GM12878 (cell line): ENCODE measurements at regions not wholly inside any gene's neighbourhood (a gene's known extent, or its start where the extent isn't known, plus 50 kb on each side); places are given as distances from the start of the nearest gene placed in this dataset.
A peak's percentile ranks its signal among the peaks of the same experiment; 100 is the strongest.

Experiments
- ATAC-seq: fragments of 200-7000 bp; cut with Tn5 transposase; 3 replicates; pipeline ENCODE4 v1.9.1; 2020; ENCODE audit warnings: mild to moderate bottlenecking, moderate library complexity
- BruUV-seq: library from RNA; stranded (reverse); fragments of 400-500 nt; replicated peaks from 2 replicates; lab custom pipeline; 2021; lab: Mats Ljungman, UMichigan
- CTCF ChIA-PET: fragments of 300-600 bp; sonication (Branson Sonifier 250); formaldehyde crosslinking; extraction: SDS; loops from one replicate; lab custom pipeline; 2021; ENCODE audit warnings: inconsistent platforms; lab: Yijun Ruan, JAX
- POLR2A ChIA-PET: fragments of 350-600 bp; formaldehyde crosslinking; extraction: SDS; loops from one replicate; lab custom pipeline; 2021; ENCODE audit warnings: inconsistent platforms; lab: Charles Lee
- RAD21 ChIA-PET: fragments of 300-600 bp; sonication (Branson Sonifier 250); formaldehyde crosslinking; loops from one replicate; lab custom pipeline; 2023; ENCODE audit warnings: antibody characterized with exemption; ENCODE audit not compliant: unreplicated experiment; lab: Charles Lee
- SMC1A ChIA-PET: fragments of 300-600 bp; sonication (Branson Sonifier 250); formaldehyde crosslinking; loops from one replicate; lab custom pipeline; 2023; ENCODE audit not compliant: unreplicated experiment, uncharacterized antibody; lab: Charles Lee
- DNase-seq: peaks from one replicate; pipeline ENCODE4 v3.0.0-alpha.2; 2011; ENCODE audit warnings: low read depth, low spot score
- FAIRE-seq: peaks from 3 replicates; lab custom pipeline; 2011; peaks lifted over from hg19 to GRCh38; lab: Jason Lieb, UNC
- H2AFZ ChIP-seq: 2 replicates; pipeline ENCODE4 v1.6.0; 2011; ENCODE audit warnings: low read depth, low read length, control low read depth; ENCODE audit not compliant: control insufficient read depth
- H3K27ac ChIP-seq: 2 replicates; pipeline ENCODE4 v1.5.1; 2011; ENCODE audit warnings: control low read depth; ENCODE audit not compliant: control insufficient read depth, insufficient read depth
- H3K27me3 ChIP-seq, 2 experiments: replicated peaks in 1 of 2; 2 replicates each; pipeline versions ENCODE4 v1.6.0 to v1.6.1; 2011; ENCODE audit warnings: low read length in 1 of 2; ENCODE audit not compliant: control insufficient read depth in 2 of 2, insufficient read depth in 2 of 2
- H3K36me3 ChIP-seq, 2 experiments: 2 replicates each; pipeline ENCODE4 v1.5.1; 2011; ENCODE audit warnings: low read length in 1 of 2; ENCODE audit not compliant: control insufficient read depth in 2 of 2, insufficient read depth in 2 of 2
- H3K4me1 ChIP-seq: 2 replicates; pipeline ENCODE4 v1.6.1; 2011; ENCODE audit warnings: mild to moderate bottlenecking, low read length, moderate library complexity, mixed read lengths; ENCODE audit not compliant: control insufficient read depth, insufficient read depth
- H3K4me2 ChIP-seq: 2 replicates; pipeline ENCODE4 v1.6.0; 2011; ENCODE audit warnings: control low read depth; ENCODE audit not compliant: control insufficient read depth, insufficient read depth
- H3K4me3 ChIP-seq: fragments of 200-600 bp; sonication (generic); 2 replicates; pipeline ENCODE4 v1.5.1; 2016
- H3K79me2 ChIP-seq: 2 replicates; pipeline ENCODE4 v1.6.0; 2011; ENCODE audit warnings: low read length; ENCODE audit not compliant: control insufficient read depth, insufficient read depth
- H3K9ac ChIP-seq: 2 replicates; pipeline ENCODE4 v1.8.0; 2011; ENCODE audit warnings: low read length, control low read depth, mixed read lengths; ENCODE audit not compliant: control insufficient read depth, insufficient read depth
- H3K9me3 ChIP-seq: replicated peaks from 3 replicates; pipeline ENCODE4 v1.5.1; 2011; ENCODE audit warnings: mild to moderate bottlenecking, low read length; ENCODE audit not compliant: control insufficient read depth, insufficient read depth
- H4K20me1 ChIP-seq: 2 replicates; pipeline ENCODE4 v1.6.0; 2011; ENCODE audit not compliant: control insufficient read depth, insufficient read depth
- ATF7 ChIP-seq: fragments of 450-650 bp; IDR thresholded peaks from 2 replicates; pipeline ENCODE4 v1.6.1; 2016; ENCODE audit warnings: low read depth, mild to moderate bottlenecking
- CBX3 ChIP-seq: fragments of 200-600 bp; sonication (generic); IDR thresholded peaks from 2 replicates; pipeline ENCODE4 v1.6.1; 2016; ENCODE audit warnings: low read depth, borderline replicate concordance
- FOXK2 ChIP-seq: fragments of 450-650 bp; IDR thresholded peaks from 2 replicates; pipeline ENCODE4 v1.6.1; 2017; ENCODE audit warnings: mild to moderate bottlenecking, moderate library complexity
- HDAC2 ChIP-seq: fragments of 200-600 bp; sonication (generic); IDR thresholded peaks from 2 replicates; pipeline ENCODE4 v1.6.1; 2017
- IRF4 ChIP-seq: IDR thresholded peaks from 2 replicates; pipeline ENCODE4 v1.6.1; 2011; ENCODE audit warnings: low read depth, low read length
- JUND ChIP-seq: IDR thresholded peaks from 2 replicates; pipeline ENCODE4 v1.6.1; 2012; ENCODE audit warnings: low read depth, mild to moderate bottlenecking, low read length, improper control_type of control experiment, moderate library complexity
- KDM1A ChIP-seq: fragments of 200-600 bp; sonication (generic); IDR thresholded peaks from 2 replicates; pipeline ENCODE4 v1.6.1; 2016; ENCODE audit warnings: borderline replicate concordance
- KLF5 ChIP-seq: fragments of 450-650 bp; IDR thresholded peaks from 2 replicates; pipeline ENCODE4 v1.6.1; 2014; ENCODE audit warnings: mild to moderate bottlenecking; ENCODE audit not compliant: partially characterized antibody
- MEF2B ChIP-seq: fragments of 450-650 bp; IDR thresholded peaks from 2 replicates; pipeline ENCODE4 v1.6.1; 2018; ENCODE audit warnings: mild to moderate bottlenecking, moderate library complexity; ENCODE audit not compliant: partially characterized antibody, poor library complexity, severe bottlenecking
- POLR2AphosphoS5 ChIP-seq: IDR thresholded peaks from 2 replicates; pipeline ENCODE4 v1.6.1; 2011; ENCODE audit warnings: mild to moderate bottlenecking, low read length, inconsistent platforms
- RAD51 ChIP-seq: fragments of 450-650 bp; IDR thresholded peaks from 2 replicates; pipeline ENCODE4 v1.6.1; 2016; ENCODE audit warnings: moderate library complexity, mild to moderate bottlenecking, inconsistent platforms
- RBBP5 ChIP-seq: fragments of 200-600 bp; sonication (generic); conservative IDR thresholded peaks from 2 replicates; pipeline ENCODE4 v1.6.1; 2016
- RUNX3 ChIP-seq: IDR thresholded peaks from 2 replicates; pipeline ENCODE4 v1.6.1; 2012; ENCODE audit warnings: low read length, inconsistent platforms
- ZNF24 ChIP-seq: fragments of 450-650 bp; IDR thresholded peaks from 2 replicates; pipeline ENCODE4 v1.6.1; 2017; ENCODE audit warnings: antibody characterized with exemption, mild to moderate bottlenecking
- ZSCAN29 ChIP-seq: fragments of 450-650 bp; IDR thresholded peaks from 2 replicates; pipeline ENCODE4 v1.6.1; 2017; ENCODE audit warnings: mild to moderate bottlenecking, moderate library complexity
- WGBS: methylation state at CpG from one replicate; pipeline ENCODE4 v1.1.6; 2016; ENCODE audit warnings: low lambda C conversion rate; ENCODE audit not compliant: insufficient replicate concordance, insufficient coverage; ENCODE audit errors: missing lambda C conversion rate; 5-methylcytosine and 5-hydroxymethylcytosine counted together
- in situ Hi-C: fragments of 300-500 bp; cut with MboI; formaldehyde crosslinking; loops from 9 replicates; pipeline ENCODE4 v1.14.3; 2018; ENCODE audit warnings: mixed read lengths
- intact Hi-C: fragments of 100-400 bp; cut with micrococcal nuclease; formaldehyde crosslinking; loops from one replicate; pipeline ENCODE4 v1.14.2; 2022; ENCODE audit not compliant: unreplicated experiment
- TF ChIP-seq, protein P1 (sequence below): fragments of 450-650 bp; IDR thresholded peaks from 2 replicates; pipeline ENCODE4 v1.6.1; 2017; ENCODE audit warnings: borderline replicate concordance
- TF ChIP-seq, protein P2 (sequence below): IDR thresholded peaks from 2 replicates; pipeline ENCODE4 v1.6.1; 2011; ENCODE audit warnings: low read depth, low read length, improper control_type of control experiment, borderline replicate concordance
- TF ChIP-seq, protein P3 (sequence below): fragments of 450-650 bp; IDR thresholded peaks from 2 replicates; pipeline ENCODE4 v1.6.1; 2017; ENCODE audit warnings: mild to moderate bottlenecking, moderate library complexity
- TF ChIP-seq, protein P4 (sequence below): fragments of 450-650 bp; IDR thresholded peaks from 2 replicates; pipeline ENCODE4 v1.6.1; 2017; ENCODE audit warnings: low read depth, mild to moderate bottlenecking, moderate library complexity

DNA sequence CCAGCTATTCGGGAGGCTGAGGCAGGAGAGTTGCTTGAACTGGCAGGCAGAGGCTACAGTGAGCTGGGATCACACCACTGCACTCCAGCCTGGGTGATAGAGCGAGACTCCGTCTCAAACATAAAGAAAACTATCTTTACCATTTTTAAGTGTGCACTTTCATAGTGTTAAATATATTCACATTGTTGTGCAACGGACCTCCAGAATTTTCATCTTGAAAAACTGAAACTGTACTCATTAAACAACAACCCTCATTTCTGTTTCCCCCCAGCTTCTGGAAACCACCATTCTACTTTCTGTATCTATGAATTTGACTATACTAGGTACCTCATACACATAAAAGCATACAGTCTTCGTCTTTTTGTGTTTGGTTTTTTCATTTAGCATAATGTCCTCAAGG is 375.1 kb downstream of the SHQ1 start:
- Histone ChIP-seq H3K4me3 (no peak overlapping the region), H3K79me2 (no peaks in the 10 kb centered on the region), H3K36me3 (no peaks in the 10 kb centered on the region), H2AFZ (peak overlapping the region; percentile 51), H4K20me1 (no peaks in the 10 kb centered on the region), H3K27ac (peak overlapping the region; percentile 56), H3K4me2 (peak overlapping the region; percentile 36; the same call in 1 of the 2 replicates), H3K4me1 (peaks cover 23% of the 10 kb centered on the region), H3K27me3 (no peaks in the 10 kb centered on the region), H3K9me3 (no peaks in the 10 kb centered on the region), H3K9ac (no peak overlapping the region)
- ChIA-PET SMC1A (interaction anchor here (0.7 to 2.5 kb wide), 6 partner anchors 10 to 78 kb away, joined by 3 to 13 read pairs (median 4); no protein-coding TSS in a partner anchor), POLR2A (interaction anchor here (0.6 to 0.9 kb wide), 4 partner anchors 8 to 193 kb away, joined by 3 to 4 read pairs (median 3); partner anchors contain the start of gene RYBP), CTCF (interaction anchor here (1.5 to 1.9 kb wide), 2 partner anchors 10 to 349 kb away, joined by 4 to 5 read pairs; no protein-coding TSS in a partner anchor), RAD21 (interaction anchor here (0.9 to 1.8 kb wide), 4 partner anchors 10 to 349 kb away, joined by 3 to 12 read pairs (median 4); no protein-coding TSS in a partner anchor)
- intact Hi-C loops = no loop called here
- BruUV-seq = no TSS peak
- 0% methylated on average over 5 of the region's 5 CpGs for WGBS
- peak; percentile 93 for ATAC-seq
- in situ Hi-C loops = no loop called here
- peak; percentile 59 for FAIRE-seq
- DNase-seq = peak; percentile 46
- TF ChIP-seq IRF4 (no peak), ZSCAN29 (no peak), ZNF24 (peak; percentile 65; the same call in 1 of the 2 replicates), RBBP5 (no peak), HDAC2 (no peak), RAD51 (no peak), KDM1A (no peak), ATF7 (peak; percentile 89), RUNX3 (peak; percentile 74), CBX3 (no peak), FOXK2 (peak; percentile 90), MEF2B (peak; percentile 13), JUND (peak; percentile 56; the same call in 1 of the 2 replicates), POLR2AphosphoS5 (no peak), KLF5 (peak; percentile 79)
- TF ChIP-seq, protein P1, sequence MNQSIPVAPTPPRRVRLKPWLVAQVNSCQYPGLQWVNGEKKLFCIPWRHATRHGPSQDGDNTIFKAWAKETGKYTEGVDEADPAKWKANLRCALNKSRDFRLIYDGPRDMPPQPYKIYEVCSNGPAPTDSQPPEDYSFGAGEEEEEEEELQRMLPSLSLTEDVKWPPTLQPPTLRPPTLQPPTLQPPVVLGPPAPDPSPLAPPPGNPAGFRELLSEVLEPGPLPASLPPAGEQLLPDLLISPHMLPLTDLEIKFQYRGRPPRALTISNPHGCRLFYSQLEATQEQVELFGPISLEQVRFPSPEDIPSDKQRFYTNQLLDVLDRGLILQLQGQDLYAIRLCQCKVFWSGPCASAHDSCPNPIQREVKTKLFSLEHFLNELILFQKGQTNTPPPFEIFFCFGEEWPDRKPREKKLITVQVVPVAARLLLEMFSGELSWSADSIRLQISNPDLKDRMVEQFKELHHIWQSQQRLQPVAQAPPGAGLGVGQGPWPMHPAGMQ = no peak
- TF ChIP-seq, protein P2, sequence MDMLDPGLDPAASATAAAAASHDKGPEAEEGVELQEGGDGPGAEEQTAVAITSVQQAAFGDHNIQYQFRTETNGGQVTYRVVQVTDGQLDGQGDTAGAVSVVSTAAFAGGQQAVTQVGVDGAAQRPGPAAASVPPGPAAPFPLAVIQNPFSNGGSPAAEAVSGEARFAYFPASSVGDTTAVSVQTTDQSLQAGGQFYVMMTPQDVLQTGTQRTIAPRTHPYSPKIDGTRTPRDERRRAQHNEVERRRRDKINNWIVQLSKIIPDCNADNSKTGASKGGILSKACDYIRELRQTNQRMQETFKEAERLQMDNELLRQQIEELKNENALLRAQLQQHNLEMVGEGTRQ = no peak
- TF ChIP-seq, protein P3, sequence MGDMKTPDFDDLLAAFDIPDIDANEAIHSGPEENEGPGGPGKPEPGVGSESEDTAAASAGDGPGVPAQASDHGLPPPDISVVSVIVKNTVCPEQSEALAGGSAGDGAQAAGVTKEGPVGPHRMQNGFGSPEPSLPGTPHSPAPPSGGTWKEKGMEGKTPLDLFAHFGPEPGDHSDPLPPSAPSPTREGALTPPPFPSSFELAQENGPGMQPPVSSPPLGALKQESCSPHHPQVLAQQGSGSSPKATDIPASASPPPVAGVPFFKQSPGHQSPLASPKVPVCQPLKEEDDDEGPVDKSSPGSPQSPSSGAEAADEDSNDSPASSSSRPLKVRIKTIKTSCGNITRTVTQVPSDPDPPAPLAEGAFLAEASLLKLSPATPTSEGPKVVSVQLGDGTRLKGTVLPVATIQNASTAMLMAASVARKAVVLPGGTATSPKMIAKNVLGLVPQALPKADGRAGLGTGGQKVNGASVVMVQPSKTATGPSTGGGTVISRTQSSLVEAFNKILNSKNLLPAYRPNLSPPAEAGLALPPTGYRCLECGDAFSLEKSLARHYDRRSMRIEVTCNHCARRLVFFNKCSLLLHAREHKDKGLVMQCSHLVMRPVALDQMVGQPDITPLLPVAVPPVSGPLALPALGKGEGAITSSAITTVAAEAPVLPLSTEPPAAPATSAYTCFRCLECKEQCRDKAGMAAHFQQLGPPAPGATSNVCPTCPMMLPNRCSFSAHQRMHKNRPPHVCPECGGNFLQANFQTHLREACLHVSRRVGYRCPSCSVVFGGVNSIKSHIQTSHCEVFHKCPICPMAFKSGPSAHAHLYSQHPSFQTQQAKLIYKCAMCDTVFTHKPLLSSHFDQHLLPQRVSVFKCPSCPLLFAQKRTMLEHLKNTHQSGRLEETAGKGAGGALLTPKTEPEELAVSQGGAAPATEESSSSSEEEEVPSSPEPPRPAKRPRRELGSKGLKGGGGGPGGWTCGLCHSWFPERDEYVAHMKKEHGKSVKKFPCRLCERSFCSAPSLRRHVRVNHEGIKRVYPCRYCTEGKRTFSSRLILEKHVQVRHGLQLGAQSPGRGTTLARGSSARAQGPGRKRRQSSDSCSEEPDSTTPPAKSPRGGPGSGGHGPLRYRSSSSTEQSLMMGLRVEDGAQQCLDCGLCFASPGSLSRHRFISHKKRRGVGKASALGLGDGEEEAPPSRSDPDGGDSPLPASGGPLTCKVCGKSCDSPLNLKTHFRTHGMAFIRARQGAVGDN = no peak; the same call in 1 of the 2 replicates
- TF ChIP-seq, protein P4, sequence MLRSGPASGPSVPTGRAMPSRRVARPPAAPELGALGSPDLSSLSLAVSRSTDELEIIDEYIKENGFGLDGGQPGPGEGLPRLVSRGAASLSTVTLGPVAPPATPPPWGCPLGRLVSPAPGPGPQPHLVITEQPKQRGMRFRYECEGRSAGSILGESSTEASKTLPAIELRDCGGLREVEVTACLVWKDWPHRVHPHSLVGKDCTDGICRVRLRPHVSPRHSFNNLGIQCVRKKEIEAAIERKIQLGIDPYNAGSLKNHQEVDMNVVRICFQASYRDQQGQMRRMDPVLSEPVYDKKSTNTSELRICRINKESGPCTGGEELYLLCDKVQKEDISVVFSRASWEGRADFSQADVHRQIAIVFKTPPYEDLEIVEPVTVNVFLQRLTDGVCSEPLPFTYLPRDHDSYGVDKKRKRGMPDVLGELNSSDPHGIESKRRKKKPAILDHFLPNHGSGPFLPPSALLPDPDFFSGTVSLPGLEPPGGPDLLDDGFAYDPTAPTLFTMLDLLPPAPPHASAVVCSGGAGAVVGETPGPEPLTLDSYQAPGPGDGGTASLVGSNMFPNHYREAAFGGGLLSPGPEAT = peak; percentile 74; the same call in 1 of the 2 replicates
